H1 (cell line): ENCODE measurements at regions not wholly inside any gene's neighbourhood (a gene's known extent, or its start where the extent isn't known, plus 50 kb on each side); places are given as distances from the start of the nearest gene placed in this dataset.

Experiments
- CTCF ChIA-PET: fragments of 300-600 bp; sonication (Branson Sonifier 250); formaldehyde crosslinking; loops from one replicate; lab custom pipeline; 2021; ENCODE audit not compliant: partially characterized antibody; lab: Charles Lee
- POLR2A ChIA-PET: fragments of 300-600 bp; sonication (Branson Sonifier 250); formaldehyde crosslinking; loops from one replicate; lab custom pipeline; 2021; ENCODE audit warnings: inconsistent platforms; ENCODE audit not compliant: partially characterized antibody; lab: Charles Lee
- DNase-seq, 2 experiments: peaks; one replicate each; pipeline versions ENCODE4 v3.0.0 to v3.0.0-alpha.2; 2010 to 2022; ENCODE audit warnings: low spot score in 2 of 2, low read depth in 1 of 2, mixed read lengths in 1 of 2
- FAIRE-seq: peaks from 2 replicates; lab custom pipeline; 2011; peaks lifted over from hg19 to GRCh38; lab: Jason Lieb, UNC
- H2AFZ ChIP-seq: 2 replicates; pipeline ENCODE4 v1.8.1; 2012; ENCODE audit warnings: low read length, inconsistent platforms
- H2AK5ac ChIP-seq: 2 replicates; pipeline ENCODE4 v1.6.1; 2013; ENCODE audit warnings: low read depth, low read length
- H2BK120ac ChIP-seq: replicated peaks from 2 replicates; pipeline ENCODE3; 2013; ENCODE audit warnings: low read depth, low read length, inconsistent platforms
- H2BK12ac ChIP-seq: 2 replicates; pipeline ENCODE4 v1.6.1; 2013; ENCODE audit warnings: low read depth, low read length
- H2BK15ac ChIP-seq: 2 replicates; pipeline ENCODE4 v1.6.1; 2013; ENCODE audit warnings: low read length
- H2BK20ac ChIP-seq: 2 replicates; pipeline ENCODE4 v1.6.1; 2013; ENCODE audit warnings: low read length
- H2BK5ac ChIP-seq: 2 replicates; pipeline ENCODE4 v1.6.1; 2013; ENCODE audit warnings: low read depth, low read length
- H3K14ac ChIP-seq: 2 replicates; pipeline ENCODE4 v1.6.1; 2013; ENCODE audit warnings: inconsistent platforms; ENCODE audit not compliant: insufficient read length
- H3K18ac ChIP-seq: 2 replicates; pipeline ENCODE4 v1.6.1; 2013; ENCODE audit warnings: low read length; ENCODE audit errors: extremely low read depth
- H3K23ac ChIP-seq: 2 replicates; pipeline ENCODE4 v1.6.1; 2013; ENCODE audit warnings: inconsistent platforms; ENCODE audit not compliant: insufficient read length
- H3K23me2 ChIP-seq: 2 replicates; pipeline ENCODE4 v1.6.1; 2013; ENCODE audit warnings: low read depth, low read length
- H3K27ac ChIP-seq: 2 replicates; pipeline ENCODE4 v1.6.1; 2011; ENCODE audit warnings: low read depth, low read length, inconsistent platforms
- H3K27me3 ChIP-seq, 4 experiments: replicated peaks in 1 of 4; 1 replicate in 1 of 4; 2 replicates in 3 of 4; pipeline versions ENCODE4 v1.6.1 to v1.8.1; 2011 to 2013; ENCODE audit warnings: low read length in 3 of 4, mild to moderate bottlenecking in 3 of 4, inconsistent platforms in 2 of 4, mixed read lengths in 2 of 4, moderate library complexity in 1 of 4; ENCODE audit not compliant: control insufficient read depth in 3 of 4, insufficient read depth in 3 of 4; ENCODE audit errors: extremely low read depth in 1 of 4
- H3K36me3 ChIP-seq, 4 experiments: 2 replicates each; pipeline versions ENCODE4 v1.6.1 to v1.8.1; 2011 to 2013; ENCODE audit warnings: mild to moderate bottlenecking in 4 of 4, low read length in 3 of 4, moderate library complexity in 2 of 4, control low read depth in 1 of 4, inconsistent platforms in 1 of 4; ENCODE audit not compliant: insufficient read depth in 4 of 4, control insufficient read depth in 2 of 4
- H3K4ac ChIP-seq: replicated peaks from 2 replicates; pipeline ENCODE3; 2013; ENCODE audit warnings: low read length, low read depth, mixed read lengths, inconsistent platforms; ENCODE audit not compliant: insufficient read length
- H3K4me1 ChIP-seq, 4 experiments: replicated peaks in 1 of 4; 1 replicate in 1 of 4; 2 replicates in 3 of 4; pipeline versions ENCODE4 v1.6.1 to v1.8.1; 2011 to 2013; ENCODE audit warnings: low read length in 3 of 4, inconsistent platforms in 2 of 4, mixed read lengths in 1 of 4; ENCODE audit not compliant: insufficient read depth in 4 of 4, control insufficient read depth in 3 of 4
- H3K4me2 ChIP-seq, 2 experiments: 2 replicates each; pipeline versions ENCODE4 v1.6.1 to v1.8.1; 2011 to 2013; ENCODE audit warnings: low read depth in 2 of 2, low read length in 2 of 2, control low read depth in 1 of 2, inconsistent platforms in 1 of 2, mild to moderate bottlenecking in 1 of 2; ENCODE audit not compliant: insufficient read depth in 1 of 2
- H3K4me3 ChIP-seq, 4 experiments: fragments of 200-600, 300-600 bp in 1 of 4; sonication (generic), shearing (Covaris generic), sonication (Bioruptor Twin) in 1 of 4; 2 replicates each; pipeline versions ENCODE4 v1.5.1 to v1.8.1; 2011 to 2016; ENCODE audit warnings: low read length in 4 of 4, low read depth in 3 of 4, control low read depth in 2 of 4, inconsistent platforms in 2 of 4, mild to moderate bottlenecking in 2 of 4, mixed read lengths in 1 of 4, moderate library complexity in 1 of 4; ENCODE audit not compliant: insufficient read depth in 2 of 4; ENCODE audit errors: extremely low read depth in 1 of 4
- H3K56ac ChIP-seq: replicated peaks from 2 replicates; pipeline ENCODE3; 2013; ENCODE audit warnings: low read depth, mild to moderate bottlenecking, mixed read lengths, low read length, inconsistent platforms; ENCODE audit not compliant: insufficient read length
- H3K79me1 ChIP-seq: 2 replicates; pipeline ENCODE4 v1.6.1; 2013; ENCODE audit warnings: low read depth, low read length, control low read depth
- H3K79me2 ChIP-seq, 2 experiments: 2 replicates each; pipeline versions ENCODE4 v1.6.1 to v1.8.1; 2012 to 2013; ENCODE audit warnings: low read length in 2 of 2, mild to moderate bottlenecking in 2 of 2, inconsistent platforms in 1 of 2; ENCODE audit not compliant: insufficient read depth in 2 of 2, control insufficient read depth in 1 of 2
- H3K9ac ChIP-seq, 4 experiments: replicated peaks in 1 of 4; 1 replicate in 1 of 4; 2 replicates in 3 of 4; pipeline versions ENCODE4 v1.6.1 to v1.8.1; 2011 to 2013; ENCODE audit warnings: low read depth in 3 of 4, low read length in 3 of 4, control low read depth in 2 of 4, mild to moderate bottlenecking in 2 of 4, moderate library complexity in 2 of 4, inconsistent platforms in 1 of 4; ENCODE audit errors: extremely low read depth in 1 of 4
- H3K9me3 ChIP-seq, 2 experiments: 2 replicates each; pipeline versions ENCODE4 v1.6.1 to v1.8.1; 2012 to 2013; ENCODE audit warnings: mild to moderate bottlenecking in 2 of 2, moderate library complexity in 2 of 2, control low read depth in 1 of 2, inconsistent platforms in 1 of 2, low read depth in 1 of 2, low read length in 1 of 2, mixed read lengths in 1 of 2; ENCODE audit not compliant: insufficient read depth in 2 of 2
- H4K20me1 ChIP-seq, 2 experiments: replicated peaks in 1 of 2; 2 replicates each; pipeline versions ENCODE3 to v1.8.1; 2011 to 2013; ENCODE audit warnings: inconsistent platforms in 2 of 2, low read length in 2 of 2, mild to moderate bottlenecking in 1 of 2; ENCODE audit not compliant: insufficient read depth in 2 of 2, control insufficient read depth in 1 of 2
- H4K5ac ChIP-seq: 2 replicates; pipeline ENCODE4 v1.6.1; 2013; ENCODE audit warnings: low read length, low read depth, mixed read lengths, inconsistent platforms; ENCODE audit not compliant: insufficient read length
- H4K8ac ChIP-seq: 2 replicates; pipeline ENCODE4 v1.8.0; 2013; ENCODE audit warnings: mild to moderate bottlenecking, moderate library complexity, low read length, inconsistent platforms; ENCODE audit not compliant: insufficient read depth; ENCODE audit errors: extremely low read depth
- H4K91ac ChIP-seq: replicated peaks from 2 replicates; pipeline ENCODE3; 2013; ENCODE audit warnings: low read length, mixed read lengths, inconsistent platforms; ENCODE audit not compliant: insufficient read length
- CHD1 ChIP-seq: IDR thresholded peaks from 2 replicates; pipeline ENCODE4 v1.6.1; 2012; ENCODE audit warnings: low read depth, low read length, improper control_type of control experiment
- MAFK ChIP-seq: IDR thresholded peaks from 2 replicates; pipeline ENCODE4 v1.6.1; 2012; ENCODE audit warnings: low read depth, mild to moderate bottlenecking, improper control_type of control experiment, low read length
- MAX ChIP-seq: IDR thresholded peaks from 2 replicates; pipeline ENCODE4 v1.6.1; 2012; ENCODE audit warnings: inconsistent platforms
- NRF1 ChIP-seq: IDR thresholded peaks from 2 replicates; pipeline ENCODE4 v1.6.1; 2011; ENCODE audit warnings: mild to moderate bottlenecking, low read depth, low read length, improper control_type of control experiment
- PHF8 ChIP-seq: fragments of 200-600 bp; sonication (generic); conservative IDR thresholded peaks from 2 replicates; pipeline ENCODE4 v1.7.1; 2012; ENCODE audit warnings: low read depth, mild to moderate bottlenecking, inconsistent platforms, low read length, moderate library complexity
- SAP30 ChIP-seq: fragments of 300-600 bp; sonication (generic); IDR thresholded peaks from 2 replicates; pipeline ENCODE4 v1.7.1; 2012; ENCODE audit warnings: low read length, moderate library complexity, mild to moderate bottlenecking, inconsistent platforms; ENCODE audit not compliant: insufficient read depth, insufficient replicate concordance
- SIN3A ChIP-seq, 2 experiments: IDR thresholded peaks in 1 of 2; conservative IDR thresholded peaks in 1 of 2; 2 replicates each; pipeline ENCODE4 v1.6.1; 2011 to 2012; ENCODE audit warnings: low read length in 2 of 2, improper control_type of control experiment in 1 of 2, low read depth in 1 of 2, mild to moderate bottlenecking in 1 of 2
- SIX5 ChIP-seq: IDR thresholded peaks from 2 replicates; pipeline ENCODE4 v1.6.1; 2011; ENCODE audit warnings: mild to moderate bottlenecking, low read depth, low read length
- SP1 ChIP-seq: IDR thresholded peaks from 2 replicates; pipeline ENCODE4 v1.6.1; 2011; ENCODE audit warnings: low read depth, low read length
- SP4 ChIP-seq: IDR thresholded peaks from 2 replicates; pipeline ENCODE4 v1.6.1; 2012; ENCODE audit warnings: low read length, inconsistent platforms
- WGBS, 2 experiments: shearing (Covaris generic) in 1 of 2; methylation state at CpG; one replicate each; pipeline versions ENCODE4 v1.1.6 to v1.1.7; 2013 to 2015; ENCODE audit warnings: low lambda C conversion rate in 2 of 2, mixed read lengths in 2 of 2, inconsistent platforms in 1 of 2, low coverage in 1 of 2, missing lambda C conversion rate in 1 of 2; ENCODE audit not compliant: insufficient replicate concordance in 2 of 2, insufficient coverage in 1 of 2, insufficient read length in 1 of 2; ENCODE audit errors: extremely low coverage in 1 of 2, missing lambda C conversion rate in 1 of 2; 5-methylcytosine and 5-hydroxymethylcytosine counted together

GRCh38 chr7:109213081-109213480 lies 643.4 kb downstream of the DNAJB9 start:
- ChIA-PET CTCF (no interaction called here), POLR2A (no interaction called here)
- H3K14ac ChIP-seq = no peak overlapping the region
- H3K4me1 ChIP-seq = no peaks in the 10 kb centered on the region
- H3K4me2 ChIP-seq = no peak overlapping the region
- DNase-seq = no peak
- peak overlapping the region; percentile 70 for H3K23ac ChIP-seq
- no peaks in the 10 kb centered on the region for H4K20me1 ChIP-seq
- H2BK5ac ChIP-seq = no peak overlapping the region
- H3K4ac ChIP-seq = no peak overlapping the region
- no peak overlapping the region for H3K4me3 ChIP-seq
- no peak overlapping the region for H2BK120ac ChIP-seq
- WGBS, 2 experiments = 95% methylated on average over 3 of the region's 3 CpGs; no CpG with 5 or more reads in 1 of the 2 experiments
- H3K56ac ChIP-seq = no peak overlapping the region
- H2AK5ac ChIP-seq = no peak overlapping the region
- no peak overlapping the region for H2BK15ac ChIP-seq
- no peaks in the 10 kb centered on the region for H3K27me3 ChIP-seq
- no peaks in the 10 kb centered on the region for H3K36me3 ChIP-seq
- no peaks in the 10 kb centered on the region for H3K79me2 ChIP-seq
- H3K9me3 ChIP-seq = no peaks in the 10 kb centered on the region
- no peak overlapping the region for H4K91ac ChIP-seq
- no peak for FAIRE-seq
- no peak overlapping the region for H4K5ac ChIP-seq
- no peak overlapping the region for H4K8ac ChIP-seq
- no peaks in the 10 kb centered on the region for H3K23me2 ChIP-seq
- H3K9ac ChIP-seq = no peak overlapping the region
- H3K18ac ChIP-seq = no peak overlapping the region
- no peak overlapping the region for H2BK12ac ChIP-seq
- no peak overlapping the region for H2BK20ac ChIP-seq
- 0 out of 2 replicates have a peak overlapping the region, but pooled peaks have one; percentile 55 for H2AFZ ChIP-seq
- H3K27ac ChIP-seq = no peak overlapping the region
- H3K79me1 ChIP-seq = no peaks in the 10 kb centered on the region
- no peak for TF ChIP-seq SIX5
- no peak for TF ChIP-seq SP4
- no peak for TF ChIP-seq SIN3A (conservative IDR thresholded peaks at IDR 0.05 in 1 of 2, IDR thresholded peaks at IDR 0.05 in 1 of 2; ENCODE audit: low read depth in 1 of 2, low read length in 2 of 2)
- TF ChIP-seq NRF1 = no peak
- no peak for TF ChIP-seq SP1
- TF ChIP-seq CHD1 = no peak
- no peak for TF ChIP-seq MAFK
- no peak for TF ChIP-seq SAP30
- TF ChIP-seq MAX = no peak
- no peak for TF ChIP-seq PHF8
